ENCODE measurements at regions not wholly inside any gene's neighbourhood (a gene's known extent, or its start where the extent isn't known, plus 50 kb on each side); places are given as distances from the start of the nearest gene placed in this dataset.

- Histone ChIP-seq H3K4me1 (ENCODE audit: control insufficient read depth, insufficient read depth, low read length) (peaks cover 3% of the 10 kb centered on the region; the same call in 1 of the 2 replicates), H2AK9ac (replicated peaks; ENCODE audit: low read depth, low read length, poor library complexity) (no peak overlapping the region), H3K9me1 (ENCODE audit: insufficient read depth, low read length) (no peaks in the 10 kb centered on the region), H3K27ac (ENCODE audit: insufficient read depth, low read length) (no peak overlapping the region), H2BK120ac (ENCODE audit: low read depth, low read length) (no peak overlapping the region), H2AK5ac (ENCODE audit: low read depth, low read length) (no peak overlapping the region), H3K9me3 (ENCODE audit: control insufficient read depth, insufficient read depth, low read length) (no peaks in the 10 kb centered on the region), H3K14ac (replicated peaks; ENCODE audit: low read depth, low read length) (no peak overlapping the region), H3K36me3 (ENCODE audit: control insufficient read depth, insufficient read depth, low read length) (no peaks in the 10 kb centered on the region), H2BK15ac (ENCODE audit: low read depth, low read length) (no peak overlapping the region), H4K5ac (ENCODE audit: low read depth, low read length) (no peak overlapping the region), H3K27me3 (ENCODE audit: control insufficient read depth, insufficient read depth, low read length) (peaks cover 10% of the 10 kb centered on the region), H4K20me1 (ENCODE audit: insufficient read depth, low read length) (no peaks in the 10 kb centered on the region), H3K79me1 (ENCODE audit: low read depth in 1 of 2, low read length in 2 of 2) (no peaks in the 10 kb centered on the region), H3K9ac (ENCODE audit: low read depth, low read length) (no peak overlapping the region), H3K4me3 (ENCODE audit: insufficient read depth, low read depth, low read length) (no peak overlapping the region), H3K23ac (ENCODE audit: low read depth, low read length) (no peak overlapping the region), H3K56ac (ENCODE audit: extremely low read depth, insufficient read depth, low read length) (no peak overlapping the region), H3K4ac (ENCODE audit: low read depth, low read length) (no peak overlapping the region), H3K18ac (ENCODE audit: low read depth, low read length) (no peak overlapping the region), H2BK20ac (ENCODE audit: low read depth, low read length) (no peak overlapping the region), H4K91ac (ENCODE audit: insufficient read depth, low read depth, low read length) (no peak overlapping the region), H3K4me2 (ENCODE audit: low read depth, low read length) (no peak overlapping the region), H2BK5ac (ENCODE audit: low read depth, low read length, poor library complexity, severe bottlenecking) (no peak overlapping the region), H4K8ac (ENCODE audit: low read depth in 2 of 2, low read length in 2 of 2) (no peak overlapping the region), H2AFZ (replicated peaks; ENCODE audit: low read length, poor library complexity) (no peak overlapping the region)
- WGBS, 2 experiments (ENCODE audit: extremely low coverage in 2 of 2, insufficient read length in 1 of 2), result no CpG with 5 or more reads among the region's 3 CpGs
- CTCF ChIA-PET, result no interaction called here
- POLR2A ChIA-PET (ENCODE audit: unreplicated experiment), result no interaction called here
- intact Hi-C loops (cut with micrococcal nuclease) (no loop called here), dilution Hi-C loops (cut with HindIII; ENCODE audit: low sequenced_read_pairs, unreplicated experiment) (no loop called here), in situ Hi-C loops (cut with MboI; ENCODE audit: low sequenced_read_pairs) (no loop called here)
- BruUV-seq (replicated peaks), result no TSS peak
- DNase-seq (no peak), ATAC-seq (ENCODE audit: low read depth) (no peak)
- TF ChIP-seq CEBPB (IDR thresholded peaks at IDR 0.05; ENCODE audit: low read depth, low read length), result no peak
- TF ChIP-seq MXI1 (IDR thresholded peaks at IDR 0.05; ENCODE audit: borderline replicate concordance, low read depth, low read length), result no peak
- TF ChIP-seq RFX5 (IDR thresholded peaks at IDR 0.05; ENCODE audit: low read depth, low read length), result no peak
- no peak for TF ChIP-seq POLR2A (IDR thresholded peaks at IDR 0.05; ENCODE audit: low read depth, low read length)
- no peak for TF ChIP-seq BHLHE40 (IDR thresholded peaks at IDR 0.05; ENCODE audit: low read depth, low read length)
- no peak for TF ChIP-seq CHD1 (IDR thresholded peaks at IDR 0.05; ENCODE audit: low read depth, low read length)
- TF ChIP-seq NFE2L2 (IDR thresholded peaks at IDR 0.05; ENCODE audit: low read depth, low read length), result no peak
- TF ChIP-seq RCOR1 (IDR thresholded peaks at IDR 0.05; ENCODE audit: insufficient replicate concordance, low read length), result no peak
- TF ChIP-seq SMC3 (IDR thresholded peaks at IDR 0.05; ENCODE audit: low read depth, low read length), result no peak
- TF ChIP-seq RAD21 (IDR thresholded peaks at IDR 0.05; ENCODE audit: low read length), result no peak
- no peak for TF ChIP-seq CTCF (conservative IDR thresholded peaks at IDR 0.05; ENCODE audit: low read depth, low read length)
- TF ChIP-seq MAFK (IDR thresholded peaks at IDR 0.05; ENCODE audit: low read depth, low read length), result no peak
- no peak for TF ChIP-seq MAZ (IDR thresholded peaks at IDR 0.05; ENCODE audit: borderline replicate concordance, low read depth, low read length)
- no peak for TF ChIP-seq USF2 (IDR thresholded peaks at IDR 0.05; ENCODE audit: low read depth, low read length)
- TF ChIP-seq ELK1 (IDR thresholded peaks at IDR 0.05; ENCODE audit: borderline replicate concordance, low read depth, low read length), result no peak
- no peak for TF ChIP-seq FOS (IDR thresholded peaks at IDR 0.05; ENCODE audit: low read depth, low read length)
Observed at GRCh38 chr16:65958086-65958485, 408.4 kb upstream of the CDH5 start.
